ENCODE measurements at regions not wholly inside any gene's neighbourhood (a gene's known extent, or its start where the extent isn't known, plus 50 kb on each side); places are given as distances from the start of the nearest gene placed in this dataset.

- ChIA-PET POLR2A (interaction anchor here (0.7 to 1.4 kb wide), 6 partner anchors 8 to 175 kb away, joined by 3 to 10 read pairs (median 4); no protein-coding TSS in a partner anchor), CTCF (ENCODE audit: unreplicated experiment) (interaction anchor here (0.6 kb wide), 1 partner anchor 47 kb away, joined by 3 read pairs; no protein-coding TSS in a partner anchor)
- Histone ChIP-seq H3K27ac (ENCODE audit: low read depth, low read length, poor library complexity, severe bottlenecking) (peak overlapping the region; percentile 11), H4K20me1 (ENCODE audit: insufficient read depth, low read length) (no peaks in the 10 kb centered on the region), H3K4me3 (ENCODE audit: low read depth, low read length, poor library complexity, severe bottlenecking) (peak overlapping the region; percentile 5), H3K4me2 (ENCODE audit: low read length) (peak overlapping the region; percentile 63), H3K36me3 (ENCODE audit: insufficient read depth, low read length) (no peaks in the 10 kb centered on the region; the same call in 1 of the 2 replicates), H3K9me2 (ENCODE audit: insufficient read depth, low read length) (no peaks in the 10 kb centered on the region), H3K4me1 (ENCODE audit: insufficient read depth, low read length, poor library complexity, severe bottlenecking) (peaks cover 46% of the 10 kb centered on the region), H3K9me3 (ENCODE audit: low read length) (no peaks in the 10 kb centered on the region), H2AFZ (ENCODE audit: low read length) (peak overlapping the region; percentile 72), H3K79me2 (ENCODE audit: insufficient read depth, low read depth, low read length) (no peaks in the 10 kb centered on the region)
- BruUV-seq (replicated peaks) = no TSS peak
- TF ChIP-seq CTCF (conservative IDR thresholded peaks at IDR 0.05; ENCODE audit: low read length) (no peak), EZH2phosphoT487 (IDR thresholded peaks at IDR 0.05; ENCODE audit: borderline replicate concordance, low read depth, low read length) (no peak)
- intact Hi-C loops (cut with micrococcal nuclease; ENCODE audit: unreplicated experiment) = no loop called here
- peak; percentile 36 for DNase-seq (ENCODE audit: low spot score)
Measured at GRCh38 chr21:35222541-35222941, 173.4 kb upstream of the RUNX1 start.

- H3K27ac ChIP-seq (ENCODE audit: low read depth, low read length, poor library complexity, severe bottlenecking) = peak overlapping the region; percentile 11
- no TSS peak for BruUV-seq (replicated peaks)
- no peaks in the 10 kb centered on the region for H3K9me3 ChIP-seq (ENCODE audit: low read length)
- no peaks in the 10 kb centered on the region for H4K20me1 ChIP-seq (ENCODE audit: insufficient read depth, low read length)
- TF ChIP-seq CTCF (conservative IDR thresholded peaks at IDR 0.05; ENCODE audit: low read length) (no peak), EZH2phosphoT487 (IDR thresholded peaks at IDR 0.05; ENCODE audit: borderline replicate concordance, low read depth, low read length) (no peak)
- H3K9me2 ChIP-seq (ENCODE audit: insufficient read depth, low read length) = no peaks in the 10 kb centered on the region
- H3K4me2 ChIP-seq (ENCODE audit: low read length) = peak overlapping the region; percentile 63
- intact Hi-C loops (cut with micrococcal nuclease; ENCODE audit: unreplicated experiment) = no loop called here
- H2AFZ ChIP-seq (ENCODE audit: low read length) = peak overlapping the region; percentile 72; the same call in 1 of the 2 replicates
- H3K79me2 ChIP-seq (ENCODE audit: insufficient read depth, low read depth, low read length) = no peaks in the 10 kb centered on the region
- H3K4me1 ChIP-seq (ENCODE audit: insufficient read depth, low read length, poor library complexity, severe bottlenecking) = peaks cover 42% of the 10 kb centered on the region
- DNase-seq (ENCODE audit: low spot score) = peak; percentile 19
- H3K36me3 ChIP-seq (ENCODE audit: insufficient read depth, low read length) = no peaks in the 10 kb centered on the region; the same call in 1 of the 2 replicates
- no peak overlapping the region for H3K4me3 ChIP-seq (ENCODE audit: low read depth, low read length, poor library complexity, severe bottlenecking)
- POLR2A ChIA-PET = interaction anchor here (0.8 to 1.4 kb wide), 2 partner anchors 14 to 17 kb away, joined by 3 to 4 read pairs; no protein-coding TSS in a partner anchor
- CTCF ChIA-PET (ENCODE audit: unreplicated experiment) = no interaction called here
Measured at GRCh38 chr21:35222021-35222420, 172.9 kb upstream of the RUNX1 start.

- intact Hi-C loops (cut with micrococcal nuclease; ENCODE audit: unreplicated experiment) = no loop called here
- Histone ChIP-seq H3K9me3 (ENCODE audit: low read length) (no peaks in the 10 kb centered on the region), H3K36me3 (ENCODE audit: insufficient read depth, low read length) (no peaks in the 10 kb centered on the region; the same call in 1 of the 2 replicates), H3K79me2 (ENCODE audit: insufficient read depth, low read depth, low read length) (no peaks in the 10 kb centered on the region), H3K27ac (ENCODE audit: low read depth, low read length, poor library complexity, severe bottlenecking) (no peak overlapping the region), H4K20me1 (ENCODE audit: insufficient read depth, low read length) (no peaks in the 10 kb centered on the region), H3K9me2 (ENCODE audit: insufficient read depth, low read length) (no peaks in the 10 kb centered on the region), H2AFZ (ENCODE audit: low read length) (no peak overlapping the region), H3K4me3 (ENCODE audit: low read depth, low read length, poor library complexity, severe bottlenecking) (no peak overlapping the region), H3K4me2 (ENCODE audit: low read length) (no peak overlapping the region), H3K4me1 (ENCODE audit: insufficient read depth, low read length, poor library complexity, severe bottlenecking) (peaks cover 28% of the 10 kb centered on the region)
- CTCF ChIA-PET (ENCODE audit: unreplicated experiment) = no interaction called here
- DNase-seq (ENCODE audit: low spot score) = no peak
- no peak for TF ChIP-seq CTCF (conservative IDR thresholded peaks at IDR 0.05; ENCODE audit: low read length)
- TF ChIP-seq EZH2phosphoT487 (IDR thresholded peaks at IDR 0.05; ENCODE audit: borderline replicate concordance, low read depth, low read length) = no peak
- POLR2A ChIA-PET = interaction anchor here (1.1 to 2.1 kb wide), 3 partner anchors 9 to 16 kb away, joined by 3 to 9 read pairs (median 4); no protein-coding TSS in a partner anchor
- no TSS peak for BruUV-seq (replicated peaks)
Measured at GRCh38 chr21:35220301-35220700, 171.2 kb upstream of the RUNX1 start.

All from OCI-LY7 (cell line).